ENCODE measurements at regions not wholly inside any gene's neighbourhood (a gene's known extent, or its start where the extent isn't known, plus 50 kb on each side); places are given as distances from the start of the nearest gene placed in this dataset.

GRCh38 chr20:11794525-11794924 is 123.2 kb upstream of the BTBD3 start:
- DNase-seq (ENCODE audit: low spot score) (no peak), ATAC-seq (ENCODE audit: low FRiP score) (no peak)
- TF ChIP-seq CTCF (IDR thresholded peaks at IDR 0.05): no peak

GRCh38 chr20:11795071-11795615 is 122.5 kb upstream of the BTBD3 start:
- no peak for TF ChIP-seq CTCF (IDR thresholded peaks at IDR 0.05)
- ATAC-seq (ENCODE audit: low FRiP score) (no peak), DNase-seq (ENCODE audit: low spot score) (no peak)

GRCh38 chr20:11796026-11796425 is 121.7 kb upstream of the BTBD3 start:
- TF ChIP-seq CTCF (IDR thresholded peaks at IDR 0.05): no peak

GRCh38 chr20:11797156-11797555 is 120.5 kb upstream of the BTBD3 start:
- ATAC-seq (ENCODE audit: low FRiP score) (no peak), DNase-seq (ENCODE audit: low spot score) (no peak)
- no peak for TF ChIP-seq CTCF (IDR thresholded peaks at IDR 0.05)

More at GRCh38 chr20:11796026-11796425, 121.7 kb upstream of the BTBD3 start:
- ATAC-seq (ENCODE audit: low FRiP score): no peak
- no peak for DNase-seq (ENCODE audit: low spot score)

- DNase-seq (ENCODE audit: low spot score) (no peak), ATAC-seq (ENCODE audit: low FRiP score) (no peak)
- TF ChIP-seq CTCF (IDR thresholded peaks at IDR 0.05): no peak
These were observed 118.4 kb upstream of the BTBD3 start for GRCh38 chr20:11799281-11799684.

GRCh38 chr20:11807054-11808048 is 110.3 kb upstream of the BTBD3 start:
- DNase-seq (ENCODE audit: low spot score): no peak
- peak; percentile 87 for ATAC-seq (ENCODE audit: low FRiP score)
- TF ChIP-seq CTCF (IDR thresholded peaks at IDR 0.05): no peak

Data from omental fat pad (tissue), 3 donors.